ENCODE measurements at regions not wholly inside any gene's neighbourhood (a gene's known extent, or its start where the extent isn't known, plus 50 kb on each side); places are given as distances from the start of the nearest gene placed in this dataset.

GRCh38 chr5:135697959-135698345 is 119.2 kb upstream of the CXCL14 start:
- no peak for DNase-seq

GRCh38 chr5:135697251-135697958 is 118.6 kb upstream of the CXCL14 start:
- DNase-seq = no peak

DNA sequence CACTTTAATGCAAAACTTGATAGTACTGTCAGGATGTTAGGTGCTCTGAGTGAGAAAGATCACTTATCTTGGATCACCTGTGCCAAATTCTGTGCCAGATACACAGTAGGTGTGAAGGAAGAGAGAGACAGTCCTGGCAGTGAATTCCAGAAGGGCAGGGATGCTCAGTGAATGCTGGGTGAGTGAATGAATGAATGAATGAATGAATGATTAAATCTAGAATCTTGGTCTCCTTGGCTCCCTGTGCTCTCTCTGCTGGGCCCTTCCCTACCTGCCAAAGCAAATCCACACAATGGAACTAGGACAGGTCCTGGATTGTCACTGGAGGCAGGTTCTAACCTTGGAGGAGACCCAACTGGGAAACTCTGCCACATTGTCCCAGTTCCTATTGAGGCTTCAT is 117.5 kb upstream of the CXCL14 start:
- no peak for DNase-seq

DNA sequence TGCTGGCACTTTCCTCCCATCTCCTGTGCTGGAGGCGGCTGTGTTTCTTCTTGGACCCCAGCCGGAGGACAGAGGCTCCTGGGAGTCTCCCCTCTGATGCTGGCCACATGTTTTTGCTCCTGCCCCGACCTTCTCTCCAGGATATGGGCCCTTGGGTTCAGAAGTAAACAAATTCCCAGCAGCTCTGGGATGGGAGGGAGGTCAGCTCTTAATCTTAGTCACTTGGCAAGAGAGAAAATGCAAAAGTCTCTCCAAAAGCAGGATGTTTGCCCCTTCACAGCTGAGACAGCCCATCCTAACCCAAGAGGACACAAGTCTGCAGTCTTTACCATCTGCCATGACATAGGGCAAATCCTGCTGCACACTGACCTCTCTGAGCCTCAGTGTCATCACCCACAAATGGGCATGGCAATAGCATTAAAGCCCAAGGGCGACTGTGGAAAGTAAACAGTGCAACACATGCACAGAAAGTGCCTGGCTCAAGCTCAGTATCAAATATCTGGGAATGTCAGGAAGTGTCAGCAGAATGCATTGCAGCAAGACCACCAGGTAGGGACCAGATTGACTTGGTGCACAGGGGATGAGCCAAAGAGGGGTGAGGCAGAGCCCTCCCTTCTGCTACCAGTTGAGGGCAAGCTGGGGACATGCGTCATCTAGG is 117.0 kb upstream of the CXCL14 start:
- no peak for DNase-seq

DNA sequence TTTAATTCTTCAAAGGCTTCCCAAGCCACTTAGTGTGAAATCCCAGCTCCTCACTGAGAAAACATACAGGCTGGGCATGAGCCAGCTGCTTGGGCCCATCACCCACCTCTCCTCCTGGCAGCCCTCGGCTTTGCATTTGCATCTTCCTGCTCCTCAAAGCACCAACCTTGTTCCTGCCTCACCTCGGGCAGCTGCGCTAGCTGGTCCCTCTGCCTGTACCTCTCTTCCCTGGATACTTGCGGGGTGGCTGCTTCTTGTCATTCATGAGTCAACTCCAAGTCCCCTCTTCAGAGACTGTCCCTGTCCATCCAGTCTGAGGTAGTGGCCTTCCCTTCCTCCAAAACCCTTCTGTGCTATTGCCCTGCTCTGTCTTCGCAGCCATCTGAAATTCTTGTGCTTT is 116.1 kb upstream of the CXCL14 start:
- no peak for DNase-seq

GRCh38 chr5:135694012-135694411 is 115.2 kb upstream of the CXCL14 start:
- no peak for DNase-seq

DNA sequence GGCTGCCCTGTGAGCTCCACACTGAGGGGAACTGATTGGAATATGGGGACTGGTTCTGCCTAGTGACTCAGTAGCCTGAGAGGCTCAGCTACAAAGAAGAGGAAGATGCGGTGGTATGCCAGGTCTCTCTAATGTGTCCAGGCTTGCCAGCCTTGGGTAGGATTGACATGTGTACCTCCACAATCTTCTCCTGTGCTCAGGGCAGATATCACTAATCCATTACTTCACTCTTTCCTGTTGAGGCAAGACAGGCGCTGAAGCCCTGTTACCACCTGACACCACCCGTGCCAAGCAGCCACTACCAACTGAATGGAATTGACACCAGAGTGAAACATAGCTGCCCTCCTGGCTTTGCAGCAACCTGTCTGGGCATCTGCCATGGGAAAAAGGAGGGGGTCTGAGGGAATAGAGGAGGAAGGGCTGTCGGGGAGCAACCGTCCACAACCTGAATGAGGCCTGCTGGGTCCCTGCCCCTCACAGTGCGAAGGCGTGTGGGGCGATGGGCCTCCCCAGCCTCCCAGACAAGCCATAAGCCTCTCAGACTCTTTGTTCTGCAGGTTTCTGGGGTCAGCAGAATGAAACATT is 114.7 kb upstream of the CXCL14 start:
- no peak for DNase-seq

DNA sequence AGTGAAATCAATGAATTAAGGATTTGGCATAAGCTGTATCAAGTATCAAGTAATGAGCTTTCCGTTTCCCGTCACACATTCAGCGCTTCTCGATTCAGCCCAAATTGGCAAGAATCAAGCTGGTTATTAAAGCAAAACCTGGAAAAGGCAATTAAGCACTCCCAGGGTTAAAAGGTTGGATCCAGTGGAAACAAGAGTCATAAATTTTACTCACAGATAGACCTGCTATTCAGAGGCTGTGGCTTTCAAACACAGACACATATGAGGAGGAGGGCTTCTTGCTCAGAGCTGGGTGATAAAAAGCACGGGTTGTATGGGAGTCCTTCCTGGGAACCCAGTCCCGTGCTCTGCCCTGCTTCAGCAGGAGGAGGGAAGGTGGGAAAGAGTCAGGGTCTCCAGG is 112.3 kb upstream of the CXCL14 start:
- DNase-seq = peak; percentile 82

DNA sequence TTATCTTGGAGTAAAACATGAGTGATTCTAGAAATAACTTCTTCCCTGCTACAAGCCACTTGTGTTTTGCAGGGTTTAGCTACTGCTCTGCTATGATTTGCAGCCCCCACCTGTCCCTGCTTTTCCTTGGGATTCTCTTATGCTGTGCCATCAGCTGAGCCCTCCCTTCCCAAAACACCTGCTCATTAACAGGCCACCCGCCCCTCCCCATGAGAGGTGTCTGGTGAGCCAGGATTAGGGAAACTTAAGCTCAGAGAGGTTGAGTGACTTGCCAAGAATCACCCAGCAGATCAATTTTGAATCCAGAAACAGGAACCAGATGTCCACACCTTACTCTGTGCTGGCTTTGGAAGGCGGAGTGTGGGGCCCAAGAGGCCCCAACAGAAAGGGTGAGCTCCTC is 111.7 kb upstream of the CXCL14 start:
- peak; percentile 22 for DNase-seq

DNA sequence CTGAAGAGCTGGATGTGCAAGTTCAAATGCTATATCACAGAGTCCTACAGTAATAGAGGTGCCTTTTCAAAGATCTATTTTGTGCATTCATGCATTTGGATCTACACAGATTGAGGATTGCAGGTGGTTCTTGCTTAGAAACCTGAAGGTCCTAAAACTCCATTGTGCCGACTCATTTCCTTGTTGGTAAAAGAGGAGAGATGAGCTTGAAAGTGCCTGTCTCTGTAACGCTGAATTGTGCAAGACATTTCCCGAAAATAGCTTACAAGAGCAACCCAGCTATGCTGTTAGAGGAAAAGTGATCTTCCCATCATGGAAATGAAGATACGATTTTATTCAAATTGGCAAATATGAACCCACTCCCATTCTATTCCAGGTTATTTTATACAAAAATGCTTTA is 110.7 kb upstream of the CXCL14 start:
- DNase-seq = no peak

DNA sequence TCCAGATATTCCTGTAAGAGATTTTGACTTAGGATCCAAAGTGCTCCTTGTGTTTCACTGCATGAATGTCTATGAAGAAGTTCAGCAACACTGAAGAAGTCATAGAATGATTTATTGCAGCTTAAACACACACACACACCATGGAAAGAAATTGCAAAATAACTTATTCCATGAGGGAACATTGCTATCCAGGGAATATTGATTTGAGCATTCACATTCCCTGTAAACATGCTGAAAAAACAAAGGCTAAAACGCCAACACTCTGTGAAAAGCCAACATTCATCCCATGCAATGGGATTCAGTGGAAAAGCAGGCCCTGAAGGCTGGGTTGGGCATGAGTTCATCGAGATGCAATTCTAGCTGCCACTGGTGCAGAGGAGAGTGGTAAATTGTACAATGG is 109.6 kb upstream of the CXCL14 start:
- DNase-seq = no peak

DNA sequence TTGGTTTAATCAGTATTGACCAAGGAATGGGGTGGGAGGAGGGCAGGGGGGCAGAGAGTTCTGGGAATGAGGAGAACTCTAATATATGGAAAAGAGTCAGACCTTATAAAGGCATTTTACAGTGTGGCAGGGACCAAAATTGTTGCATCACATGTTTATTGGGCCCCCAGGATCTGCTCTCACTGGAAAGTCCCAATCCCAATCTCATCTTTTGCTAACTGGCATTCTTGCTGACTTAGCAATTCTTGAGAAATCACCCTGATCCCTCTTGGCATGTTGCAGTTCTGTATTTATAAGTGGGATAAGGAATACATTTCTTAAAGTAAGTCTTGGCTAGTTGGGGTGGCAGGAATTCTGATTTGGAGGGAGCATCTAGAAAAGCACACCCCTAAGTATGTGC is 104.4 kb upstream of the CXCL14 start:
- no peak for DNase-seq

- DNase-seq = no peak
These were observed 101.9 kb upstream of the CXCL14 start for GRCh38 chr5:135680713-135681112.

- DNase-seq = no peak
These were observed 100.0 kb upstream of the CXCL14 start for GRCh38 chr5:135678640-135679268.

GRCh38 chr5:135671966-135672365 is 93.2 kb upstream of the CXCL14 start:
- no peak for DNase-seq

DNA sequence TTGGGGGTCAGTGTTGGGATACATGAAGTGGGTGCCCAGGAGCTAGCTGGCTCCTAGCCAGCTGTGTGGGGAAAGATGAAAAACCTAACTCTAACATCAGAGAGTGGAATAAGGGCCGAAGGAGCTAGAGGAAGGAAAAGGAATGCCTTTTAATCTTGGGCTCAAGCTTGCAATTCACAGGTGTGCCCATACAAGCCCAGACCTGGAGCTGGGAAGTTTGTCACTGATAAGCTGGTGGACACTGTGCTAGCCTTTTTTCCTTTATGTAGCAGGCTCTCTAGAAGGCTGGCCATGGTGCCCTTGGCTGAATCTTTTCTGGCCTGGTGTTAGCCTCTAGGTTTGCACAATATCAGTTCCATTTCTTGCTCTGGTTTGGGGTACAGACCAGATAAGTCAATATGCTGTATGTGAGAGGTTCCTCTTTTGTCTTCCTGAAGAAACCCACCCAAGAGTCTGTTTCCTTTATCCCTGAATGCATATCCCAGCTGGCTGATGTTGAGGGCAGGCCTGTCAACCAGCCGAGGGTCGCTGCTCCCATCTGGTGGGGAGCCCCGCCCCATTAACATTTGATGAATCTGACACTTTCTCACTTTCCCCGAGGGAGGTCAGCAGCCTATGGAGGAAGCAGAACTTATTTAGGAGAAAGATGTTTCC is 92.4 kb upstream of the CXCL14 start:
- peak; percentile 34 for DNase-seq

- DNase-seq = no peak
These were observed 91.8 kb upstream of the CXCL14 start for GRCh38 chr5:135670588-135670987.

DNA sequence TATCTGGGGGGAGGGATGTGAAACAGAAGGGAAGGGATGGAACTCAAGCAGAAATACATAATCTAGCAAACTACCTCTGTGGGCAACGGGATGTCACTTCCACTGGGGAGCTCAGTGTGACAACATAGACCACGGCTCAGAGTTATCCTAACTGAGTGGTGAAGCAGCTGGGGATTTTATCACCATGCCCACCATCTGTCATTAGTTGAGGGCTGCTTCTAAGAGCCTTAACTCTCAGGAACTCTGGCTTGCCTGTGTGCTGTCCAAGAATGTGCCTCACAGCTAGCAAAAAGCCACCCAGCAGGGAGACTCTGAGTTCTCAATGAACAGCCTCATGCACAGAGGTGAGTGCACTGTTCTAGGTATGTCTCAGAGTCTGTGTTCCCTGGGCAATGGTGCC is 90.6 kb upstream of the CXCL14 start:
- DNase-seq = peak; percentile 21

DNA sequence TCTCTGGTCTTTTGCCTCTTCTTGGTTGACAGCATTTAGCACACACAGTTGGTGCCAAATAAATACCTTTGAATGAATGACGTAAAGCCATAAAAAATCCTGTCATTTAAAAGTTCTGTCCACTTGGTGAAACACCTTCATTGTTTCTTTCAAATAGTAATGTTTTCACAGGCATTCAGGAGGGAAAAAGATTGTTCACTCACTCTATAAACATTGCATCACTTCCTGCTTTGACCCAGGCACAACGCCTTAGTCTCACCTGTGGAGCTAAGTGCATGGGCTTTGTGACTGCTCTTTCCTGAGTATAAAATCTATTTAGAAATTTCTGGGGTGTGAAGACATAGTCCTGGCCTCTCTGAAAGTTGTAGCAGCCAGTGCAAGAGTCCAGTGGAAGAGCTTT is 88.9 kb upstream of the CXCL14 start:
- peak; percentile 63 for DNase-seq

DNA sequence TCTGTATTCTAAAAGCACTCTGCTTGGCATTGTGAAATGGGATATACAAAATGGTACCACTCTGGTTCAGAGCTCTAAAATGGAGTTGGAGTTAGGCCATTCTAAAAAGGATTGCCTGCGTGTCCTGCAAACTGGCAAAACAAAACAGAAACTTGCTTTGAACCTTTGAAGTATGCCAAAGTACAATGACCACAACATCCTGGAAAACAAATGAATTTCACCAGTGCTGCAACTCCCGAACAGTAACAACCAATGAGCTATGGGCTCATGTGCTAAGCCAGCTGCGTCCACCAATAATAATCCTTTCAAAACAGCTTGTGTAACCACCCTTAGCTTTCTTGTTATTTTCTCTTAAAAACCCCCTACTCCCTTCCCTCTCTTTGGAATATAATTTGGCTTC is 88.4 kb upstream of the CXCL14 start:
- no peak for DNase-seq

GRCh38 chr5:135662683-135663082 is 83.9 kb upstream of the CXCL14 start:
- DNase-seq = peak; percentile 55

GRCh38 chr5:135662061-135662481 is 83.3 kb upstream of the CXCL14 start:
- DNase-seq = peak; percentile 88

GRCh38 chr5:135660826-135661575 is 82.2 kb upstream of the CXCL14 start:
- peak; percentile 97 for DNase-seq
